Uterus (tissue), 2 donors: ENCODE measurements at regions not wholly inside any gene's neighbourhood (a gene's known extent, or its start where the extent isn't known, plus 50 kb on each side); places are given as distances from the start of the nearest gene placed in this dataset.

Experiments used
- CTCF ChIP-seq, 4 experiments: fragments of 200-600 bp in 2 of 4; fragments of 450-650 bp in 2 of 4; sonication (generic) in 2 of 4; IDR thresholded peaks; one replicate each; pipeline ENCODE4 v1.5.1; 2016 to 2019; ENCODE audit warnings: antibody characterized with exemption in 4 of 4, mild to moderate bottlenecking in 2 of 4, moderate library complexity in 1 of 4
- POLR2A ChIP-seq, 2 donors: fragments of 450-650 bp; IDR thresholded peaks; one replicate each; pipeline ENCODE4 v1.6.1; 2016; ENCODE audit warnings: antibody characterized with exemption in 2 of 2, mild to moderate bottlenecking in 1 of 2, moderate library complexity in 1 of 2

- TF ChIP-seq CTCF (IDR thresholded peaks at IDR 0.05) (no peak), POLR2A (IDR thresholded peaks at IDR 0.05) (no peak)
These were observed 247.1 kb upstream of the SIX2 start for GRCh38 chr2:45256173-45256866.
